ENCODE measurements at regions not wholly inside any gene's neighbourhood (a gene's known extent, or its start where the extent isn't known, plus 50 kb on each side); places are given as distances from the start of the nearest gene placed in this dataset.
A peak's percentile ranks its signal among the peaks of the same experiment; 100 is the strongest.
"Not testable (repeated sequence)": the region's sequence is repeated elsewhere in the genome, so short reads cannot be mapped to it uniquely, and the experiment has no call there.

DNA sequence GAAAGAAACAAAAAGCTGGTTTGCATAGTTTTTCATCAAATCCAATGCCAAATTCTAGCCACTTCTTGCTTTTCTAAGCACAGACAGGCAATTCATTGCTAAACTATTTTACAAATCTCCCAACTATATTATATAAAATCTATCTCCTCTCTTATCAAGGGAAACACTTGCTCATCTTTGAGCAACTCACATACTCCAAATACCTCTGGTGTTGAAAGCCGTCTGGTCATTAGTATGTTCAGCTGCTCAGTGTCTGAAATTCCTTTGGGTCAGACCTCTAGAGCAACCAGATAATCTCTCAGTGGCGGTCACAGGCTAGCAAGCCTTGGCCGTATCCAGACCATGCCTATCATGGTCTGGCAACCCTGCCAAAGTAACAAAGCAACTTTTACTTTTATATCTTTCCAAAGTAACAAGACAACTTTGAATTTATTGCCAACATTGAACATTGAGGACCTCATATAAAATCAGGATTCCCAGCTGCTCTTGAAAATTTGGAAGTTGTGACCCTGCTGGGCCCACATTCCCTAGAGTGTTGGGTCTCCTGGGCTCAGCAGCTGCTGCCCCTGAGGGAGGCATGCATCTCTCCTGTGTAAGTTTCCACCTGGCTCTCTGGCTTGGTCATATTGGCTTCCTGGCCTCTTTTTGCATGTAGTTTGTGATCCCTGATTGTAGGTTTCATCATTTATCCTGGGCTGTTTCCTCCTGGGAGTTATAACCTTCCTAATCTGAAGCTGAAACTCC, 56.8 kb upstream of the LANCL2 start:
- peaks cover 13% of the 10 kb centered on the region for H3K36me3 Mint-ChIP-seq (ENCODE audit: insufficient read depth)
- peak overlapping the region; percentile 89 to 91 for H3K27ac Mint-ChIP-seq
- H3K27me3 Mint-ChIP-seq = peaks cover 0 to 9% of the 10 kb centered on the region in 2 donors
- ATAC-seq (replicated peaks) = no peak
- no peak for DNase-seq
- H3K9me3 Mint-ChIP-seq = no peaks in the 10 kb centered on the region
- peaks cover 62 to 68% of the 10 kb centered on the region in 2 donors for H3K4me1 Mint-ChIP-seq (ENCODE audit: low read depth in 2 of 2)
- peak overlapping the region; percentile 64 to 75 for H3K4me3 Mint-ChIP-seq

DNA sequence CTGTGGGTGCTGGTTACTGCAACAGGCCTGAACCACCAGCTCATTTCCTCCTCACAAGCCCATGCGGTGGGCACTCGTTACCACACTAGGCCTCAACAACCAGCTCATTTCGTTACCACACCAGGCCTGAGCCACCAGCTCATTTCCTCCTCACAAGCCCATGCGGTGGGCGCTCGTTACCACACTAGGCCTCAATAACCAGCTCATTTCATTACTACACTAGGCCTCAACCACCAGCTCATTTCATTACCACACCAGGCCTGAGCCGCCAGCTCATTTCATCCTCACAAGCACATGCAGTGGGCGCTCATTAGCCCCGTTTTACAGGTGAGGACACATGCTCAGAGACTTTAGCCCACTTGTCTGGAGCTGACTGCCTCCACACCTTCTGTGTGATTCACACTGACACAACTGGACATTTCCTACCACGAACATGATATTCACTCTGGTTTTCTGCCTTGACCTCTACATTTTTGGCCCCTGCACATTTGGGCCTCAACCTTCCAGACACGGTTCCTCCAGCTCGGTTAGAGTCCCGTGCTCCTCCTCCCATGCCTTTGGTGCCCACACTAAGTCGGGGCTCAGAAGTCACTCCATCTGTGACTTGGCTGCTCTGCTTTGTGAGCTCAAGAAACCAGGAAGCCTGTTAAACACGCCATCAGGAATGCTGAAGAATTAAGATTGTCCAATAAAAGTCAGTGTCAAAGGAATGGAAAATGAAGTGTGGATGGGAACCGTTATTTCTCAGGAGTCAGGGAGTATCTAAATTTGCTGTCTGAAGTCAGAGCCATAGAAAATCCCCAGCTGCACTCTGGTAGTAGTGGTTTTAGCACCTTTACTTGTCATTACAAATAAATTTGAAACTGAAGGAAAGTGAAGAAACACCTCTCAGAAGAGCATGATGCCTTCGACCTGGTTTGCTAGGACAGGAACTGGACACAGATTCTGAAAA, 55.8 kb upstream of the LANCL2 start:
- DNase-seq (peak; percentile 68 to 75 (median 69)), ATAC-seq (replicated peaks) (peak; percentile 89)
- peak overlapping the region; percentile 64 to 75 for H3K4me3 Mint-ChIP-seq
- H3K27ac Mint-ChIP-seq = peak overlapping the region; percentile 89 to 91
- H3K4me1 Mint-ChIP-seq (ENCODE audit: low read depth in 2 of 2) = peaks cover 58 to 61% of the 10 kb centered on the region in 2 donors
- no peaks in the 10 kb centered on the region for H3K9me3 Mint-ChIP-seq
- peaks cover 13% of the 10 kb centered on the region for H3K36me3 Mint-ChIP-seq (ENCODE audit: insufficient read depth)
- peaks cover 0 to 9% of the 10 kb centered on the region in 2 donors for H3K27me3 Mint-ChIP-seq

GRCh38 chr7:55310287-55311025, 54.7 kb upstream of the LANCL2 start:
- Mint-ChIP-seq H3K27me3 (peaks cover 0 to 9% of the 10 kb centered on the region in 2 donors), H3K27ac (peak overlapping the region; percentile 89 to 91), H3K4me1 (ENCODE audit: low read depth in 2 of 2) (peaks cover 50 to 52% of the 10 kb centered on the region in 2 donors), H3K36me3 (ENCODE audit: insufficient read depth) (peaks cover 13% of the 10 kb centered on the region), H3K9me3 (no peaks in the 10 kb centered on the region), H3K4me3 (peak overlapping the region; percentile 64 to 75)
- DNase-seq (no peak), ATAC-seq (replicated peaks) (no peak)

DNA sequence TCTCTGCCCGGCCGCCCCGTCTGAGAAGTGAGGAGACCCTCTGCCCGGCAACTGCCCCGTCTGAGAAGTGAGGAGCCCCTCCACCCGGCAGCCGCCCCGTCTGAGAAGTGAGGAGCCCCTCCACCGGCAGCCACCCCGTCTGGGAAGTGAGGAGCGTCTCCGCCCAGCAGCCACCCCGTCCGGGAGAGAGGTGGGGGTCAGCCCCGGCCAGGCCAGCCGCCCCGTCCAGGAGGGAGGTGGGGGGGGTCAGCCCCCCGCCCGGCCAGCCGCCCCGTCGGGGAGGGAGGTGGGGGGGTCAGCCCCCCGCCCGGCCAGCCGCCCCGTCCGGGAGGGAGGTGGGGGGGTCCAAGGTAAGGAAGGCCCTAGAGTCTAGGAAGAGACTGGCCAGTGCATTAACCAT, 53.2 kb upstream of the LANCL2 start:
- H3K4me3 Mint-ChIP-seq; H3K9me3 Mint-ChIP-seq; DNase-seq; ATAC-seq (replicated peaks); H3K27ac Mint-ChIP-seq; H3K27me3 Mint-ChIP-seq: not testable (repeated sequence)
- peaks cover 46 to 49% of the 10 kb centered on the region in 2 donors for H3K4me1 Mint-ChIP-seq (ENCODE audit: low read depth in 2 of 2)
- H3K36me3 Mint-ChIP-seq (ENCODE audit: insufficient read depth) = peaks cover 13% of the 10 kb centered on the region

- DNase-seq; ATAC-seq (replicated peaks); H3K9me3 Mint-ChIP-seq; H3K27ac Mint-ChIP-seq; H3K4me3 Mint-ChIP-seq: not testable (repeated sequence)
- peaks cover 12% of the 10 kb centered on the region for H3K36me3 Mint-ChIP-seq (ENCODE audit: insufficient read depth)
- peaks cover 0 to 11% of the 10 kb centered on the region in 2 donors for H3K27me3 Mint-ChIP-seq
- H3K4me1 Mint-ChIP-seq (ENCODE audit: low read depth in 2 of 2) = peaks cover 30 to 32% of the 10 kb centered on the region in 2 donors
Measured at GRCh38 chr7:55313671-55314070, 51.5 kb upstream of the LANCL2 start.

DNA sequence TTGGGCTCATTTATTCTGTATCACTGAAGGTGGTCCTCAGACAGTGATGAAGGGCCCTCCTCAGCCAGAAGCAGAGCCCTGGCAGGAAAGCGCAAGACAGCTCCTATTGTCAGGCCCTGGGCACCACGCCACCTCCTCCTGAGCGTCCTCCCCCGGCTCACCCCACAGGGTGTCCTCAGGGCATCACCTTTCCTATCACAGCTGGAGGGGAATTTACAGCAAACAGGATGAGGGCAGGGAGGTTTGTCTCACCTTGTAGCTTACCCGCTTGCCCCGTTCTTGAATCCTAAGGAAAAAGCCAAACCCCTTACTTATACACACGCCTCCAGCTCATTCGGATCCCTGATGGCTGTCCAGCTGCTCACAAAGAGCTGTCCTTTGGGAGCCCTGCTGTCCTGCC, 50.2 kb upstream of the LANCL2 start:
- no peak overlapping the region for H3K4me3 Mint-ChIP-seq
- H3K36me3 Mint-ChIP-seq (ENCODE audit: insufficient read depth) = no peaks in the 10 kb centered on the region
- no peak overlapping the region for H3K27ac Mint-ChIP-seq

More for the DNA sequence above, 50.2 kb upstream of the LANCL2 start:
- DNase-seq (no peak), ATAC-seq (replicated peaks) (no peak)
- Mint-ChIP-seq H3K9me3 (no peaks in the 10 kb centered on the region), H3K27me3 (peaks cover 0 to 21% of the 10 kb centered on the region in 2 donors), H3K4me1 (ENCODE audit: low read depth in 2 of 2) (peaks cover 17 to 19% of the 10 kb centered on the region in 2 donors)
